ENCODE measurements at regions not wholly inside any gene's neighbourhood (a gene's known extent, or its start where the extent isn't known, plus 50 kb on each side); places are given as distances from the start of the nearest gene placed in this dataset.

DNA sequence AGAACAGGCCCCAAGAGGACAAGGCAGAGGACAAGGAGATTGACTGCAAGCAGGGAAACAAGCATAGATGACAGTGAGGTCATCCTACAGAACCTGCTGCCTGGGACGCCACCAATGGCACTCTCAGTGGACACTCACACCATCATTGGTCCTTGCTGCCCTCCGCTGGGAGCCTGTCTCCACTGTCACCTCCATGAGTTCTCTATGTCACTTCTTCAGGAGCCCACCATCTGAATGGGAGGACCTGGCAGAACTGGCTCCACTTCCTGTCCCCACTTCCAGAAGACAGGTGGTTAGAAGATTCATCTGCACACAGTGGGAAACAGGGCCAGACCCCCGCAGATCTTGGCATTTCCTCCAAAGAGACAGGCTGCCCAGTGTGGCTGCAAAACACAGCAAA, 188.9 kb downstream of the HSD17B3 start:
- TF ChIP-seq FOXP2 (optimal IDR thresholded peaks at IDR 0.05; ENCODE audit: borderline replicate concordance, extremely low read depth, extremely low read length, insufficient read depth): no peak
- TF ChIP-seq REST (IDR thresholded peaks at IDR 0.05; ENCODE audit: insufficient read depth in 1 of 2, low read depth in 2 of 2, low read length in 2 of 2): no peak
- no peak for TF ChIP-seq TAF1 (IDR thresholded peaks at IDR 0.05; ENCODE audit: borderline replicate concordance, insufficient read depth, low read length)
- no peak for TF ChIP-seq SIN3A (IDR thresholded peaks at IDR 0.05; ENCODE audit: borderline replicate concordance, insufficient read depth, low read length)
- no peak for TF ChIP-seq POLR2AphosphoS5 (IDR thresholded peaks at IDR 0.05; ENCODE audit: low read depth, low read length)

GRCh38 chr9:96109680-96110351, 192.2 kb downstream of the HSD17B3 start:
- no peak for TF ChIP-seq REST (IDR thresholded peaks at IDR 0.05; ENCODE audit: insufficient read depth in 1 of 2, low read depth in 2 of 2, low read length in 2 of 2)
- TF ChIP-seq SIN3A (IDR thresholded peaks at IDR 0.05; ENCODE audit: borderline replicate concordance, insufficient read depth, low read length): no peak
- no peak for TF ChIP-seq TAF1 (IDR thresholded peaks at IDR 0.05; ENCODE audit: borderline replicate concordance, insufficient read depth, low read length)
- no peak for TF ChIP-seq POLR2AphosphoS5 (IDR thresholded peaks at IDR 0.05; ENCODE audit: low read depth, low read length)
- TF ChIP-seq FOXP2 (optimal IDR thresholded peaks at IDR 0.05; ENCODE audit: borderline replicate concordance, extremely low read depth, extremely low read length, insufficient read depth): no peak

GRCh38 chr9:96108691-96109380, 193.1 kb downstream of the HSD17B3 start:
- TF ChIP-seq POLR2AphosphoS5 (IDR thresholded peaks at IDR 0.05; ENCODE audit: low read depth, low read length) (no peak), TAF1 (IDR thresholded peaks at IDR 0.05; ENCODE audit: borderline replicate concordance, insufficient read depth, low read length) (no peak), SIN3A (IDR thresholded peaks at IDR 0.05; ENCODE audit: borderline replicate concordance, insufficient read depth, low read length) (no peak), FOXP2 (optimal IDR thresholded peaks at IDR 0.05; ENCODE audit: borderline replicate concordance, extremely low read depth, extremely low read length, insufficient read depth) (no peak), REST (IDR thresholded peaks at IDR 0.05; ENCODE audit: insufficient read depth in 1 of 2, low read depth in 2 of 2, low read length in 2 of 2) (no peak)

DNA sequence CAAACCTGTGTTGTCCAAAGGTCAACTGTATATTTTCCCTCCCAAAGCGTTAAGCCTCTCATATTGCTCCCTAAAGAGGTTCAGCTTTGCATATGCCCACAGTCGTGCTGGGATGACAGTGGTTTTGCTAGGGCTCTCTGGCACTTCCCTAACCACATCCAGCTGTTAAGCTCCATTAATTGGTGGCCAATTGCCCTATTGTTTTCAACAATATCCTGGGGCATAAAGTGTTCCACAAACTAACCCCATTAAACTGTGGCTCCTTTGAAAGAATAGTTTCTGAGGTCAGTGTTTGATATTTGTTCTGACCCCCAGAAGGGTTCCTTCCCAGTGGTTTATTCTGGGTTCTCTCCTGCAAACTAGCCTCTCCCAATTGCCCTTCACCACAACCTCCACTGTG, 194.5 kb downstream of the HSD17B3 start:
- TF ChIP-seq REST (IDR thresholded peaks at IDR 0.05; ENCODE audit: insufficient read depth in 1 of 2, low read depth in 2 of 2, low read length in 2 of 2) (no peak), FOXP2 (optimal IDR thresholded peaks at IDR 0.05; ENCODE audit: borderline replicate concordance, extremely low read depth, extremely low read length, insufficient read depth) (no peak), TAF1 (IDR thresholded peaks at IDR 0.05; ENCODE audit: borderline replicate concordance, insufficient read depth, low read length) (no peak), SIN3A (IDR thresholded peaks at IDR 0.05; ENCODE audit: borderline replicate concordance, insufficient read depth, low read length) (no peak), POLR2AphosphoS5 (IDR thresholded peaks at IDR 0.05; ENCODE audit: low read depth, low read length) (no peak)

All from PFSK-1 (cell line).